GM18519 (cell line): ENCODE measurements at regions not wholly inside any gene's neighbourhood (a gene's known extent, or its start where the extent isn't known, plus 50 kb on each side); places are given as distances from the start of the nearest gene placed in this dataset.
"Not testable (repeated sequence)": the region's sequence is repeated elsewhere in the genome, so short reads cannot be mapped to it uniquely, and the experiment has no call there.

Experiments used
- ATAC-seq: cut with Tn5 transposase; IDR thresholded peaks from one replicate; pipeline ENCODE4 v1.9.1; 2021; ENCODE audit warnings: mild to moderate bottlenecking, moderate library complexity; ENCODE audit not compliant: unreplicated experiment, low FRiP score

GRCh38 chr17:62322313-62322712 is 58.0 kb upstream of the EFCAB3 start:
- ATAC-seq = no peak

GRCh38 chr17:62321451-62321850 is 58.9 kb upstream of the EFCAB3 start:
- ATAC-seq = no peak

GRCh38 chr17:62319846-62320245 is 60.5 kb upstream of the EFCAB3 start:
- ATAC-seq = no peak

DNA sequence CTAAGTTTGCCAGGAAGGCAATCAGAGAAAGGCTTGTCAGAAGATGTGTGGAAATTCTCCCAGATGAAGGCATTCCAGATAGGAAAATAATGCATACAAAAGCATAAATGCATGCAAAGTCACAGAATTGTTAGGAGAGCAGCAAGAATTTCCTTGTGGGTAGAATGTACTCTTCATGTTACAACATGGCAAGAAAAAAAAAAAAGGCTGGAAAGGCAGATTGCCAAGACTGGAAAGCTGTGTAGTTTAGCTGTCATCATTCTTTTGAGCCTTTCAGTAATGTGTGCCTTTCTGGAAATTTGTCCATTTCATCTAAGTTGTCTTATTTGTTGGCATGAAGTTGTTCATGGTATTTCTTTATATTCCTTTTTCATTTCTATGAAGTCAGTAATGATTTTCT is 71.0 kb upstream of the EFCAB3 start:
- ATAC-seq = no peak

DNA sequence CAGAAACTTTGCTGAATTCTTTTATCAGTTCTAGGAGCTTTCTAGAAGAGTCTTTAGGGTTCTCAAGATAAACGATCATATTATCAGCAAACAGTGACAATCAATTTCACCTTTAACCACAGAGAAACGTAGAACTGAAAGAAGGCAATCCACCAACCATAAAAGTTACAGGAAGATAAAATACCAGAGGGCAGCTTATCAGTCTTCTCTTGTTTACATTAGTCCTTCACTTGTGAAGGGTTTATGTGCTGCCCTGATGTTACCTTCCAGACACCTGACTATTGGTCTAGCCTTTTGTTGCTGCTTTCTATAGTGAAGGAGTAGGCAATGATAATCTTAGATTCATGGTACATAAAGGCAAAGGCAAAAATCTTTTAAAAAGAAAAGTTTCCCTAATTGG is 73.2 kb upstream of the EFCAB3 start:
- no peak for ATAC-seq

DNA sequence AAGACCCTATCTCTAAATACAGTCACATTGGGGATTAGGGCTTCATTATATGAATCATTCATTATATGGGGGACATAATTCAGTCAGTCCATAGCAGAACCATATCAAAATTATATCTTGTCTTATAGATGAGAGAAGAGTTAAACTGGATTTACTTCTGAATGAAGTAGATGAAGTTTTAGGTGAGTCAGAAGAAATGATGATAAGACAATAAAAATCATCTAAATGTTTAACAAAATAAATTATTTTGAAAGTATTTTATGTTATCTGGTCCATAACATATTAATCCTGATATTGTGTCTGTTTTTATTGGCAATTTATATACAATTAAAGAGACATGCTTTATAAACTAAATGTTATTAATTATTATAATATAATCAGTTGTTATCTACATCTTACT is 76.9 kb upstream of the EFCAB3 start:
- no peak for ATAC-seq

DNA sequence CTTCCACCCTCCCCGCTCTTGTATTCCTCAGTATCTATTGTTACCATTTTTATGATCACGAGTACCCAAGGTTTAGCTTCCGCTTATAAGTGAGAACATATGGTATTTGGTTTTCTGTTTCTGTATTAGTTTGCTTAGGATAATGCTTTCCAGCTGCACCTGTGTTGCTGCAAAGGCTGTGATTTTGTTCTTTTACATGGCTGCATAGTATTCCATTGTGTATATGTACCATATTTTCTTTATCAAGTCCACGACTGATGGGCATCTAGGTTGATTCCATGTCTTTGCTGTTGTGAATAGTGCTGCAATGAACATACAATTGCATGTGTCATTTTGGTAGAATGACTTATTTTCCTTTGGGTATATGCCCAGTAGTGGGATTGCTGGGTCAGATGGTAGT is 79.7 kb upstream of the EFCAB3 start:
- no peak for ATAC-seq

GRCh38 chr17:62275290-62275689 is 105.1 kb upstream of the EFCAB3 start:
- not testable (repeated sequence) for ATAC-seq

- not testable (repeated sequence) for ATAC-seq
Measured at GRCh38 chr17:62268361-62268760, 112.0 kb upstream of the EFCAB3 start.

- not testable (repeated sequence) for ATAC-seq
Measured at GRCh38 chr17:62264974-62265373, 115.4 kb upstream of the EFCAB3 start.

DNA sequence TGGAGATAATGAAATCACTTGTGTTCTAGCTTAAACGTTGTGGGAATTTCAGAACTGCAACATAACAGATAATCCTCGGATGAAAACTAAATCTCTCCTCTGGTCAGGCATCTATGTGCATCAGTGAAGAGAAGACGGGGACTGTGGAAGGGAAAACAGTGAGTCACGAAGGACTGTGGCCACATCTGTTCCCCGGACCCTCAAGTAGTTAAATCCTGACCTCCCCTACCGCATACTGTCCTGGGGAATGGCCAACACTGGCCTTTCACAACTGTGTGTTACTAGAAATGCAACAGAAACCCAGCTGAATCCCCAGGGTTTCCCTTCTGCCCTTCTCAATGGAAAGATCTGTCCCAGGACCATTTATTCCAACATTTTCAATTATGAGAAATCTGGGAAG is 124.6 kb upstream of the EFCAB3 start:
- not testable (repeated sequence) for ATAC-seq

- not testable (repeated sequence) for ATAC-seq
Measured at GRCh38 chr17:62242076-62242475, 138.3 kb upstream of the EFCAB3 start.

DNA sequence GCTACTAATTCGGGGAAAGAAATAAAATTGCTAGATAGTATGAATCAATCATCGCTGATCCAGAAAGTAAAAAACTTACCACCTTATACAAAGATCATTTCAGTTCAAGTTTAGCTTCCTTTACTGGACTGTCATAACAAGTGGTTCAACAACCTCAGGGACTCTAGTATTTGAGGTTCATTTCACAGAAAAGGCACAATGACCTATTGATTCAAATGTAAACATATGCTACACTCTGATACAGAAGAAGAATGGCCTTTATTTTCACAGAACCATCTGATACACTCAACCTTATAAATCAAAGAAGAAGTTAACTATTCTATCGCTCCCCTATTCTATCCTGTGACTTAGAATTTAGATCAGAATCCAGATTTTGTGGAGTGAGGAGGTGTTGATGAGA is 140.8 kb upstream of the EFCAB3 start:
- not testable (repeated sequence) for ATAC-seq

DNA sequence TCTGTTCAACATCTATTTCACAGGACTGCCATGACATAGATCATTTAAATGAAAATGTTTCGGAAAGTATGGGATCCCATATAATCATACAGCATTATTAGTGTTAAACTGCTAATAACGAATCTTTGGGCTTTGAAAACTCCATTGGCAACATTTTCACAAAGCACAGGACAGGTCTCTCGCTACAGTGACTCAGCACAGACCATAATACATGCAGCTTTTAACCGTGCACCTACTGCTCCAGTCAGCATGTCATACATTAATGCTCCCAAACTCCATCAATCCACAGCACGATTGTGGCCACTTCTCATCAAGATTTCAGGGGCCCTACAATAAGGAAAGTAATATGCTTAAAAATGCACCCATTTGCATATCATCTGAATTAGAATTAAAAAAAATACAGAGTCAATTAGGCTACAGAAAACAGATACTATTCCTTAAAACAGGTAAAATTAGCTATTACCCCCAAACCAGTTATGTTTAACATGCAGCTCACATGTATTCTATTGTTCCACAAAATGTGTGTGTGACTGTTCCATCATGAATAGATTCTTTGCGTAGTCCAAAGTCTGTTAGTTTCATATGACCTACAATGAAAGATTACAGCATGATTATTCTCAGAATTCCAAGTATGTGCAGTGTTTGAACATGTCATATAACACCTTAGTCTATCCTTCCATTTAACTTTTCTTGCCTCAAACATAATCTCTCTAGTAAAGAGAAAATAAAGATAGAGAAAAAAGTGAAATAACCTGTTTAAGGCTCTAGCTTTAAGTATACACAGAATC is 141.6 kb upstream of the EFCAB3 start:
- not testable (repeated sequence) for ATAC-seq

DNA sequence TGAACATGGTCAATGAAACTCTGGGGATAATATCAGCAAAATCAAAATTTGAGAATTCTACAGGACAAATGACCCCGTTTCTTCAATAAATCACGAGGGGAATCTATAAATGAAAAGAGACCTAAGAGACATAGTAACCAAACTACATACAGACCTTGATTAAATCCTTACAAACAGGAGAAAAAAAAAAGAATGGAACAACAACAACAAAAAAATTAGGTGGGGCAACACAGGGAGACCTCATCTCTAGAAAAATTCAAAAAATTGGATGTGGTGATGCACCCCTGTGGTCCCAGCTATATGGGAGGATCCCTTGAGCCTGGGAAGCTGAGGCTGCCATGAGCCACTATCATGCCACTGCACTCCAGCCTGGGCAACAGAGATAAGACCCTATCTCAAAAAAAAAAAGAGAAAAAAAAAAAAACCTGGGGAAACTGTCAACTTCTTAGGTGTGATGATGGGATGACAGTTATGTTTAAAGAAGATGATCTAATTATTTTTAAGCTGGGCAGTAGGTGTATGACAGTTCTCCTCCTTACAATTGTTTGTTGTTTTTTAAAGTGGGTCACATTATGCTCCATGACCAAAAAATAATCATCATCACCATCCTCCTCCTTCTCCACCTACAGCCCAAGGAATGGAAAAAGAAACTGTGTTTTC is 146.4 kb upstream of the EFCAB3 start:
- not testable (repeated sequence) for ATAC-seq

- ATAC-seq = not testable (repeated sequence)
Measured at GRCh38 chr17:62231293-62231692, 149.1 kb upstream of the EFCAB3 start.

- not testable (repeated sequence) for ATAC-seq
Measured at GRCh38 chr17:62226610-62227240, 153.6 kb upstream of the EFCAB3 start.

GRCh38 chr17:62223585-62223984 is 156.8 kb upstream of the EFCAB3 start:
- ATAC-seq = not testable (repeated sequence)

- ATAC-seq = no peak
Measured at GRCh38 chr17:62219221-62219899, 154.3 kb upstream of the MED13 start.

DNA sequence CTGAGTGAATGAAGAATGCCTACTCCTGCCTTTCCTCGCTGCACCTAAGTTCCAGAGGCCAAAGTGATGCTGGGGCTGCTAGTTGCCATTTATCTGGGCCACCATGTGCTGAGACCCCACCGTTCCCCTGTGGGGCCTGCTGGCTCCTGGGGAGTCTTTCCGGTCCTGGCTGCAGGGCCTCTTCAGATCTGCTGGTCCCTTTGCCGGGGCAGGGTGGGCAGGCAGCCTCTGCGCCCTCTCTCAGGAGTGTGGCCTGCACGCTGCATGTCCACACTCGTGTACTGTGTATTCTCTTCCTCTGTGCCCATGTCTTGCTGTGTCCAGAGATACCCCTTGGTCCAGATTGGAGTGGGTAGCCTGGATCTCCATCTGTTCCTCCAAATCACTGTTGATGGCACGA is 151.8 kb upstream of the MED13 start:
- no peak for ATAC-seq

GRCh38 chr17:62215891-62216290 is 150.8 kb upstream of the MED13 start:
- not testable (repeated sequence) for ATAC-seq
